ENCODE measurements at regions not wholly inside any gene's neighbourhood (a gene's known extent, or its start where the extent isn't known, plus 50 kb on each side); places are given as distances from the start of the nearest gene placed in this dataset.

DNA sequence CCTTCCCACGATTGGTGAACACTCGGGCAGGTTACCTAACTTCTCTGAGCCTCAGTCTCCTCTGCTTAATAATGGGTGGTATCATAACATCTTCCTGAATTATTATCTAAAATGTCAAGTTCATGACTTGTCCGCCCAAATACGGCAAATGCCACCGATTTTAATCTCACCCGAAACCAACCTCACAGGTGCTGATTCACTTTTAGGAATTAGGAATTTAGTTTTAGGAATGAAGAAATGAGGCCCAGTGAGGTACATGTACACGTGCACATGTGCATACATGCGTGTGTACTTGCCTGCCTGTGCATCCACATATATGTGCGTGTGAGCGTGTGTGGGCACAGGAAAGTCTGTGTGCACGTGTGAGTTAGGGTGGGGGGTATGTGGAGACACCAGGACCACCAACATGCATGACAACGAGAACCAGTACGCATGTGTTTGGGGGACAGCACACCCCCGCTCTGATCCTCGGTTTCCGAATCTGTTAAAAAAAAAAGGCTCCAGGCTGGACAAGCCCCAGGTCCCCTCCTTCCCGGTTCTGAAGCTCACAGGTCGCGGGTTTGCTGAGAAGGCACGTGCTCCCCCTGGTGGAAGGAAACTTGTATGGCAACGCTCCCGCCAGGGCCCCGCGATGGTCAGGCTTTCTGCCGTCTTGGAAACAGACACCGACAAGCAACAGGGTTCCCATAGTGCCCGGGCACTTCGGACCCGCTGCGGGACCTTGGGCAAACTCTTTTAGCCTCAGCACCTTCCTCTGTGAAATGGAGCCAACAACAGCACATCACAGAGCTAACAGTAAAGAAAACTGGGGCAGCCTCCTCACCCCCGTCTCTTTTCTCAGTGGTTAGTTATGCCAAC lies 219.2 kb downstream of the RBFOX3 start:
- ATAC-seq (no peak), DNase-seq (peak; percentile 57 to 60)
- Mint-ChIP-seq H3K9me3 (no peaks in the 10 kb centered on the region), H3K4me3 (no peak overlapping the region), H3K4me1 (peaks cover 7% of the 10 kb centered on the region), H3K27me3 (peaks cover 59% of the 10 kb centered on the region), H3K27ac (no peak overlapping the region)

DNA sequence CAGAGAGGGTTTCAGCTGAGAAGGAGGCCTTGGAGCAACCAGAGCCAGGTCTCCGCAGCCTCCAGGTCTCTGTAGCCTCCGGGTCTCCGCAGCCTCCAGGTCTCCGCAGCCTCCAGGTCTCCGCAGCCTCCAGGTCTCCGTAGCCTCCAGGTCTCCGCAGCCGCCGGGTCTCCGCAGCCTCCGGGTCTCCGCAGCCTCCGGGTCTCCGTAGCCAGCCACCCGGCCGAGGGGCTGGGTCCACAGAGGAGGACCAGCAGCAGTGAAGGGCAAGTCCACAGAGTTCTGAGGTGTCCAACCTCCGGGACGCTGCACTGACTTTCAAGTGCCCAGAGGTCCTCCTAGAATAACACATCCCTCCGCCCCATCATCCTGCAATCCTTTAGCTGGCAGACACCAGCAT lies 221.0 kb downstream of the RBFOX3 start:
- ATAC-seq (no peak), DNase-seq (no peak)
- no peak overlapping the region for H3K27ac Mint-ChIP-seq
- H3K9me3 Mint-ChIP-seq, result peaks cover 0 to 11% of the 10 kb centered on the region in 2 donors
- H3K27me3 Mint-ChIP-seq, result peaks cover 59% of the 10 kb centered on the region
- H3K4me1 Mint-ChIP-seq, result peaks cover 7% of the 10 kb centered on the region
- H3K4me3 Mint-ChIP-seq, result no peak overlapping the region

DNA sequence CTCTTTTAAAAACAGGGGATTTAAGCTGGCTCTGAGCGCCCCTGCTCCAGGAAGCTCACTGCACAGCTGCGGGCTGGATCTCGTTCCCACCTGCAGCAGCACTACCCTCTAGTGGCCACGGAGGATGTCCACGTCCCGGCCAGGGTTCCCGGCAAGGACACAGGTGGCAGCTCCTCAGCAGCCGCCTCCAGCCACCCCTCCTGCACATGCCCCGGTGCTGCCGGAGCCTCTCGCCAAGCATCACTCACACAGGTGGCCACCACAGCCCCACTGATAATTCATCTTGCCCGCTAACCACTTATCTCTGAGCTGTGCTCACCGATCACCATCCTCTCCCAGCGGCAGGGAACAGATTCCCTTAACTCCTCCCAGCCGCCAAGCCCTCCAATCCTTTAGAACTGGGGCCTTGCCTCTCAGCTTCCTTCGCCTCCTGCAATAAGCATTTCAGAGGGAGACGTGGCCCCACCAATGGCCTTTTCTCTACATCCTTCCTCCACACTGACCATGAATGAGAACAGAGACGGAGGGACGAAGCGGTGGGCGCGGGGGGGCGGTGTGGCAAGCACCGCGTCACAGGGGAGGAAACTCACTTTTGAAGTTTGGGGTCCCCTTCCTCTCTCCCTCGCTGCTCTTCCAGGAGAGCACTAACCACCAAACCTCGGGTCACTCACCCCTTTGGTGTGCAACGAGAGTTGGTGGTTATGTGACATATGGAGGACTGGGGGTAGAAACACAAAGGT lies 222.1 kb downstream of the RBFOX3 start:
- peaks cover 51% of the 10 kb centered on the region for H3K27me3 Mint-ChIP-seq
- no peak overlapping the region for H3K4me3 Mint-ChIP-seq
- ATAC-seq, result no peak
- DNase-seq, result peak in 1 of 2 donors; percentile 15
- H3K9me3 Mint-ChIP-seq, result peaks cover 0 to 11% of the 10 kb centered on the region in 2 donors
- no peak overlapping the region for H3K27ac Mint-ChIP-seq
- peaks cover 7% of the 10 kb centered on the region for H3K4me1 Mint-ChIP-seq

DNA sequence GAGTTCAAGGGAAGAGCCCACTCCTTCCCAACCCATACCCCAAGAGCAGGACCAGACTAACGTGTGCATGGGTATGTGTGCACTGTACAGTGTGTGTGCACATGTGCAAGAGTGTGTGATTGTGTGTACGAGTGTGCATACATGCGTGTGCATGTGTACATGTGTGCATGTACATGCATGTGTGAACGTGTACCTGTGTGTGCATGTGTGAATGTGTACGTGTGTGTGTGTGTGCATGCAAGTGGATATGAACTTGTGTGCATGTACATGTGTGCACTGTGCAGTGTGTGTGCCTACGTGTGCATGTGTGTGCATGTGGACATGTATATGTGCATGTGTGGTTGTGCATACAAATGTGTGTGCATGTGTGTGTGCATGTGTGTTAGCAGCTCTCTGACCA lies 223.1 kb downstream of the RBFOX3 start:
- DNase-seq (no peak), ATAC-seq (no peak)
- H3K27ac Mint-ChIP-seq, result no peak overlapping the region
- peaks cover 7% of the 10 kb centered on the region for H3K4me1 Mint-ChIP-seq
- no peak overlapping the region for H3K4me3 Mint-ChIP-seq
- H3K27me3 Mint-ChIP-seq, result peaks cover 49% of the 10 kb centered on the region
- peaks cover 0 to 11% of the 10 kb centered on the region in 2 donors for H3K9me3 Mint-ChIP-seq

DNA sequence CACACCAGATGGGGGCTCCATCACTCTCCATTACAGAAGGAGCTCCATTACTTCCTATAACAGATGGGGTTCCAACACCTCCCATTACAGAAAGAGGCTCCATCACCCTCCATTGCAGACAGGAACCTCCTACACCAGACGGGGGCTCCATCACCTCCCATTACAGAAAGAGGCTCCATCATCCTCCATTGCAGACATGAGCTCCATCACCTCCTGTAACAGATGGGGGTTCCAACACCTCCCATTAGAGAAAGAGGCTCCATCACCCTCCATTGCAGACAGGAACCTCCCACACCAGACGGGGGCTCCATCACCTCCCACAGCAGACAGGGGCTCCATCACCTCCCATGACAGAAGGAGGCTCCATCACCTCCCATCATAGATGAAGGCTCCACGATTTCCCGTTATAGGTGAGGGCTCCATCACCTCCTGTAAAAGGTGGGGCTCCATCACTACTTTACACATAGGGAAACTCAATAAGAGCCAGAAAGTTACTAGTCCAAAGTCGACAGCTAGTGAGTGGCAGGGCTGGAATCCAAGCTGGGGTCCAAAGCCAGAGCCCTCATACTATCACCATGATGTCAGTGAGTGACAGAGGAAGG lies 224.8 kb downstream of the RBFOX3 start:
- Mint-ChIP-seq H3K27me3 (peaks cover 32% of the 10 kb centered on the region), H3K4me3 (no peak overlapping the region), H3K9me3 (peaks cover 0 to 11% of the 10 kb centered on the region in 2 donors), H3K4me1 (no peaks in the 10 kb centered on the region), H3K27ac (no peak overlapping the region)
- DNase-seq (no peak), ATAC-seq (no peak)

DNA sequence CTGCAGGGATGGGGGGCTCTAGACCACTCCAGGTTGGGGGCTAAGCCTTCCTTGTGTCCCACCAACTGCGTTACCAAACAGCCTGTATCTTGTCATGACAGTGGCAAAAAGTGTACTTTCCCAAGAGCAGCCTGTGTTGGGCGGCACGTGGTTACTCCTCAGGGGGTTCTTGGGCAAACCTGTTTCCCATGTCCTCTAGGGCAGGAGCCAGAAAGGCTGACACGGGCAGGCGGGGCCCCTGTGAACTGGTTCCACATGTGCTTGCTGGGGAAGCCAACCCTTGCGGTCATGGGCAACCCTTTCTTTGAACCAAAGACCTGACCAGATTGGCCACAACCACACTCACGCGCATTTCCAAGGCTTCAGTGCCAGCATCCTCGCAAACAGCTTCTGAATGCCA lies 228.5 kb downstream of the RBFOX3 start:
- DNase-seq (no peak), ATAC-seq (no peak)
- no peak overlapping the region for H3K4me3 Mint-ChIP-seq
- H3K27me3 Mint-ChIP-seq, result peaks cover 29% of the 10 kb centered on the region
- H3K27ac Mint-ChIP-seq, result no peak overlapping the region
- no peaks in the 10 kb centered on the region for H3K4me1 Mint-ChIP-seq
- peaks cover 0 to 11% of the 10 kb centered on the region in 2 donors for H3K9me3 Mint-ChIP-seq

DNA sequence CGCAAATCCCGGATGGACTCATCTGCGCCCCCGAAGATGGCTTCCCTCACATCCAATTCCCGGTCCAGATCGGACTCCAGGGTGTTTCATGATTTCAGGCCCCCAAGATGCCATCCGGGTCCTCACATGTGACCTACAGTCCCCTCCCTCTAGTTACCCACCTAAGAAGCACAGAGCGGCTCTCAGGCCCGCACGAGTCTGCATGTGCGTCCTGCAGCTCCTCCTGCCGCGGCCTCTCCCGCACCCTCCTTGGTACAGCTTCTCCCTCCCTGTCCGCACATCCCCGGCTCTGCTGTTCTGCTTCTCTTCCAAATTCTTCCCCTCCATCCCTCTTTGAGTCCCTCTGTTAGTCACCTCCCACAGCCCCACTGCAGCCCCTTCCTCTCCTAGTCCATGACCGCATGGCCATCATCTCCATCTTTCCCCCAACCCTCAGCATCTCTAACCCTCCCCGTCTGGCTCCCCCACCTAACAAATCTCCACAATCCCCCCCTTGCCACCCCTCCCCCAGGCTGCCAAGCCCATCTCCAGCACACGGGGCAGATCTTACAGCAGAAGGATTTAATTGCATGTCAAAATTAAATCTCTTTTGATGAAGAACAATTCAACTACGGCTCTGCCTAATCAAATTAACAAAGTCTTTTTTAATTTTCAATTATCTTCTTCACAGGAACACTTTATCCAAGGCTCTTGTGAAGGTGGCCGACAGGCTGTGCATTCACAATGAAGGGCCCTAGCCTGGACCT lies 231.0 kb downstream of the RBFOX3 start:
- H3K4me3 Mint-ChIP-seq, result no peak overlapping the region
- H3K27ac Mint-ChIP-seq, result peak overlapping the region in 1 of 2 donors; percentile 3
- ATAC-seq (no peak), DNase-seq (no peak)
- H3K9me3 Mint-ChIP-seq, result no peaks in the 10 kb centered on the region
- peaks cover 53% of the 10 kb centered on the region for H3K27me3 Mint-ChIP-seq
- H3K4me1 Mint-ChIP-seq, result no peaks in the 10 kb centered on the region

DNA sequence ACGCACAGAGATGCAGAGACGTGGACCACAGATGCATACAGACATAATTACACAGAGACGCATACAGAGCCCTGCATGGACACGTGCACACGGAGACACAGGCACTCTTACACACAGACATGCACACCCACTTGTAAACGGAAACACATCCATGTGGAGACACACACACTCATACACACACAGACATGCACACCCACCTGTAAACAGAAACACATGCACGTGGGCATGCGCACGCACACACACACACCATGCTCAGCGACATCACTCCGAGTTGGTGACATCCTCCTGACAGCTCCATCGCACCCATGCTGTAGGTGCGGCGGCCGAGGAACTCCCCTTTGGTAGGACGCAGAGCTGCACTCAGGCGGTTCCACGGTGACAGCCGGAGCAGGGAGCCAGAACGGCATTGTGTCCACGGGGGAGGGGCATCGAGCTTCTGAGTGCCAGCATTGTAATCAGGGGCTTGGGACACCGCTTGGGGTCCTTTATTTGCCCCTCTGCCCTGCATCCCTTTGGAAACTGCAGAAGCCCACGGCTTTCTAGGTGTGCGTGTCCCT lies 233.5 kb downstream of the RBFOX3 start:
- Mint-ChIP-seq H3K27ac (no peak overlapping the region), H3K4me1 (no peaks in the 10 kb centered on the region), H3K9me3 (no peaks in the 10 kb centered on the region), H3K27me3 (peaks cover 67% of the 10 kb centered on the region), H3K4me3 (no peak overlapping the region)
- DNase-seq, result no peak
- no peak for ATAC-seq

DNA sequence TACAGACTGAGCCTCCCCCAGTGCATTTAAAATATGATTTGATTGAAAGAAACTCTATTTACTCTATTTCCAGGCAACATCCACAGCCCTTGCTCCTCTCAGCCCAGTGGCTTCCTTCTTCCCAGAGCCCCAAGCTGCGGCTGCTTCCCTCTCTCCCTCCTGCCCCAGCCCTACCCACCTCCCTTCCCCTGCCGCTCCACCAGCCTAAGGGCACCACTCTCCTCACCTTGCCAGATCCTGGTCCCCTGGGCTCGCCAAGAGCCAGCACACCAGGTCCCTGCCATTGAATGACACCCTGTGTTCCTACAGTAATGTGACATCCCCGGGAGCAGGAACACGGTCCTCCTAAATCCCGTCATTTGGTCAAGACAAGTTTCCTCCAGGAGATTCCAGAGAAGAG lies 236.0 kb downstream of the RBFOX3 start:
- no peak for ATAC-seq
- Mint-ChIP-seq H3K9me3 (no peaks in the 10 kb centered on the region), H3K27ac (no peak overlapping the region), H3K4me3 (no peak overlapping the region), H3K4me1 (no peaks in the 10 kb centered on the region), H3K27me3 (peaks cover 72% of the 10 kb centered on the region)
- no peak for DNase-seq

DNA sequence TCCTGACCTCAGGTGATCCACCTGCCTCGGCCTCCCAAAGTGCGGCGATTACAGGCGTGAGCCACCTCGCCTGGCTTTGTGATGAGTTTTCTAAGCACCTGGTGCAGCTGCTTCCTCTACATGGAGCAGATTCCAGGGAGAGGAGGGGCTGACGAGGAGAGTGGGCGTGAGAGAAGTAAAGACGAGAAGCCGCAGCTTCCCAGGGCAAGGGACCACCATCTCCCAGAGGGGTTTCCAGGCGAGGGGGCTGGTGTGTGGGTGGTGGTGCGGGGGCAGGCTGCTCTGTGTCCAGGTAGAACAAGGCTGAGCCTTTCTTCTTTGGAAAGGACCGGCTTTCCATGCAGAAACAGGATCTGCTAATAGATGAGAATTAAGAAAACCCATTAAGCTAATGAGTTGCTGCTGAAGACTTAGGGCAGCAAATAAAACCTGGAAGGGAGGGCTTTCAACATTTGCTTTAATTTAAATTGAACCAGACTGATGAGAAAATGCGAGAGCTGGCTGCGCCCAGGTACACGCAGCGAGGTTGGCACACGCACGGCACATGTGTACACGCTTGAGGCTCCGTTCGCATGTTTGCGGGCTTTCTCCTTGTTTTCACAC lies 236.7 kb downstream of the RBFOX3 start:
- Mint-ChIP-seq H3K9me3 (no peaks in the 10 kb centered on the region), H3K4me1 (no peaks in the 10 kb centered on the region), H3K27ac (no peak overlapping the region), H3K4me3 (no peak overlapping the region), H3K27me3 (peaks cover 66% of the 10 kb centered on the region)
- DNase-seq, result no peak
- ATAC-seq, result no peak

DNA sequence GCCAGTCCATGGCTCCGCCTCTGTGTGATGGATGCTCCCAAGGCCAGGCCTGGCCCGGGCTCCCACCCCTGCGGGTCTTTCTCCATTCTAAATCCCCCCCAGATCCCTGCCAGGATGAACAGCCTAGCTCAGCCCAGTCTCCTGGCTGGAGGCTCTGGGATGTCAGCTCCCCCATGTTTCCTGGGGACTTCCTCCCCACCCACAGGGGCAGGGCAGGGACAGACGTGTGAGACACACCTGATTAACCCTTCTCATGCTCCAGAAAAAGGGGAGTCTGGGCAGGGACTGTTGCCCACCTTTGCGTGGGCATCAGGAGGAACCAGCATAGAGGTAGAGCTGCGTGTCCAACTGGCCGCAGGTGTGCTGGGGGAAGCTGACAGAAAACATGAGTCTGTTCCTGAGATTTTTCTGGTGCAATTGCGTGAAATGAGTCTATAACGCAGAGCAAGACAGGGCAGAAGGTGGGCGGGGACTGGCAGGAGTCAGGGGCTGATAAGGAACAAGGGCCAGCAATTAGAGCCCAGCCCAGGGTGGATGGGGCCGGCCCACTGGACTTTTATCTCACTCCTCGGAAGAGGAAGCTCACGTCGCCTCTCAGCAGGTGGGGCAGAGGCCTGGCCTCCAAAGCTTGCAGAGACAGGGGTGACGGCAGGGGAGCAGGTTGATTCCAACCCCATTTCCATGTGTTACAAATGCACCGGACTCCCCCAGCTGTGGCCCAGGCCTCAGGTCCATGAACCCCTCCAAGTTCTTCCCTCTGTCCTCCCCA lies 238.2 kb downstream of the RBFOX3 start:
- no peak for DNase-seq
- Mint-ChIP-seq H3K27ac (peak overlapping the region in 1 of 2 donors; percentile 89), H3K4me1 (no peaks in the 10 kb centered on the region), H3K9me3 (no peaks in the 10 kb centered on the region), H3K4me3 (no peak overlapping the region), H3K27me3 (peaks cover 59% of the 10 kb centered on the region)
- no peak for ATAC-seq

DNA sequence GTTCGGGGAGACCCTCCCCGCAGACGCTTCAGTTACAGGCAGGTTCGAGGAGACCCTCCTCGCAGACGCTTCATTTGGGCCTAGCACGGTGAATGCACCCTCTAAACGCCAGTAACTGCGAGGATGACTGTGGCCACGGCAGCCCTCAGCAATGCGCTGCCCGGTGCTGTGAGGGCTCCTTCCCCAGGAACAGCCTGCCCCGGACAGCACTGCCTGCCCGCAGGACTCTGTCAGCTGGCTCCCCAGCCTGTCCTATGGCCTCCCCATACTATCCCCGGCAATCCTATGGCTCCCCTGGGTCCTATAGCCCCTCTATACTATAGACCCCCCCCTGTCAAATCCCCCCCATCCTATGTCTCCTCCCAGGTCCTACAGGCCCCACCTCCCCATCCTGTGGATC lies 238.9 kb downstream of the RBFOX3 start:
- Mint-ChIP-seq H3K4me1 (no peaks in the 10 kb centered on the region), H3K27me3 (peaks cover 62% of the 10 kb centered on the region), H3K27ac (no peak overlapping the region), H3K4me3 (no peak overlapping the region), H3K9me3 (no peaks in the 10 kb centered on the region)
- ATAC-seq, result no peak
- DNase-seq, result no peak

DNA sequence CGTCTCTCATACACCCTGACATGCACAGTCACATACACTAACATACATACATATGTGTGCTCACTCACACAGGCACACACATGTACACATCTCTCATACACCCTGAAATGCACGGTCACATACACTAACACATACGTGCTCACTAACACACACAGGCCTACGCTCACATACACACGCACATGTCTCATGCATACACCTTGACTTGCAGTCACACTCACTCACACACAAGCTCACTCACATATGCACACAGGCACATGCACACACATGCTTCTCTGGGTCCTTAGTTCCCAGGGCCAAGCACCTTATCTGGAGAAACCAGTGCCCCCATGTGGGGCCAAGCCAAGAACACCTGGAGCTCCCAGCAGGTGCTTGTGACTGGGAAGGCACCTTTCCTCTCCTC lies 240.3 kb downstream of the RBFOX3 start:
- no peak overlapping the region for H3K27ac Mint-ChIP-seq
- H3K27me3 Mint-ChIP-seq, result peaks cover 49% of the 10 kb centered on the region
- no peak overlapping the region for H3K4me3 Mint-ChIP-seq
- DNase-seq, result no peak
- H3K9me3 Mint-ChIP-seq, result no peaks in the 10 kb centered on the region
- no peak for ATAC-seq
- H3K4me1 Mint-ChIP-seq, result no peaks in the 10 kb centered on the region

DNA sequence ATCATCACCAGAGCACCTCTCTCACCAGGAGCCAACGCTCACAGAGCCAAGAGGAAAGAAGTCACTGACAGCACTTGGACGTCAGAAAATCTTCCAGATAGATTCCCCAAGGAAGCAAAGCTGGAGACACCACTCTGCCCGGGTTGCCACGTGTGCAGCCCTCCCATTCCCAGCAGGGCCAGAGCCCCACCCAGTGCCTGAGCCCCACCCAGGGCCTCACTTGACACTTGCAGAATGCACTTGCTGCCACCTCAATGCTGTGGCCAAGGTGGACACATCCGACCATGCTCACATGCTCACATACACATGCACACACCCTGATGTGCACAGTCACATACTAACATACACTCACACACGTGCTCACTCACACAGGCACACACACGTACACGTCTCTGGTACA lies 240.7 kb downstream of the RBFOX3 start:
- Mint-ChIP-seq H3K4me3 (no peak overlapping the region), H3K27me3 (peaks cover 44% of the 10 kb centered on the region)
- no peak for ATAC-seq

More for the DNA sequence above, 240.7 kb downstream of the RBFOX3 start:
- no peak for DNase-seq
- Mint-ChIP-seq H3K4me1 (no peaks in the 10 kb centered on the region), H3K9me3 (no peaks in the 10 kb centered on the region), H3K27ac (no peak overlapping the region)

Measured in stimulated activated naive CD8-positive, alpha-beta T cell treated with anti-CD3 and anti-CD28 coated beads, Interleukin-15, amount 100 ng/mL, for 72 hours (primary cell).